K562 (cell line): ENCODE measurements at regions not wholly inside any gene's neighbourhood (a gene's known extent, or its start where the extent isn't known, plus 50 kb on each side); places are given as distances from the start of the nearest gene placed in this dataset.

Experiments used
- ATAC-seq: fragments of 200-7000 bp; cut with Tn5 transposase; 3 replicates; pipeline ENCODE4 v1.9.1; 2020; ENCODE audit warnings: moderate library complexity
- BruUV-seq: library from RNA; stranded (reverse); fragments of 400-500 nt; replicated peaks from 2 replicates; lab custom pipeline; 2021; lab: Mats Ljungman, UMichigan
- CTCF ChIA-PET: fragments of 300-600 bp; formaldehyde crosslinking; extraction: SDS; loops from one replicate; lab custom pipeline; 2021; ENCODE audit warnings: low intra/inter-chr PET ratio; lab: Yijun Ruan, JAX
- POLR2A ChIA-PET: fragments of 300-600, 350-650 bp; sonication (Branson Sonifier 250); formaldehyde crosslinking; extraction: SDS; loops from one replicate; lab custom pipeline; 2021; ENCODE audit warnings: antibody characterized with exemption, inconsistent platforms; lab: Yijun Ruan, JAX
- DNase-seq, 4 experiments: peaks; one replicate each; pipeline versions ENCODE4 v3.0.0 to v3.0.0-alpha.2; 2011 to 2018; ENCODE audit warnings: low spot score in 3 of 4, mixed read lengths in 3 of 4; ENCODE audit errors: extremely low read depth in 1 of 4
- FAIRE-seq: peaks from 2 replicates; lab custom pipeline; 2011; peaks lifted over from hg19 to GRCh38; lab: Jason Lieb, UNC
- H2AFZ ChIP-seq: 2 replicates; pipeline ENCODE4 v1.6.0; 2011; ENCODE audit warnings: low read depth, low read length, control low read depth, inconsistent platforms
- H3K27ac ChIP-seq: fragments of 200-600 bp; 3 replicates; pipeline ENCODE4 v1.8.0; 2011; ENCODE audit warnings: low read depth, mild to moderate bottlenecking, control low read depth, inconsistent platforms, low read length, moderate library complexity, mixed read lengths; ENCODE audit errors: extremely low read depth
- H3K27me3 ChIP-seq, 2 experiments: fragments of 300-600 bp in 1 of 2; 2 replicates in 1 of 2; 3 replicates in 1 of 2; pipeline versions ENCODE4 v1.6.0 to v1.8.0; 2011; ENCODE audit warnings: inconsistent platforms in 2 of 2, low read length in 2 of 2, mild to moderate bottlenecking in 1 of 2, mixed read lengths in 1 of 2, moderate library complexity in 1 of 2; ENCODE audit not compliant: control insufficient read depth in 2 of 2, insufficient read depth in 2 of 2
- H3K36me3 ChIP-seq: fragments of 300-600 bp; 3 replicates; pipeline ENCODE4 v1.8.0; 2011; ENCODE audit warnings: mild to moderate bottlenecking, low read length, inconsistent platforms; ENCODE audit not compliant: control insufficient read depth, insufficient read depth
- H3K4me1 ChIP-seq, 2 experiments: fragments of 200-600 bp in 1 of 2; replicated peaks in 1 of 2; 2 replicates in 1 of 2; 3 replicates in 1 of 2; pipeline versions ENCODE4 v1.5.1 to v1.8.0; 2011; ENCODE audit warnings: inconsistent platforms in 2 of 2, low read length in 2 of 2, mild to moderate bottlenecking in 1 of 2, mixed read lengths in 1 of 2, moderate library complexity in 1 of 2; ENCODE audit not compliant: control insufficient read depth in 2 of 2, insufficient read depth in 2 of 2
- H3K4me2 ChIP-seq: 2 replicates; pipeline ENCODE4 v1.6.1; 2011; ENCODE audit warnings: low read length, control low read depth, inconsistent platforms, mixed read lengths; ENCODE audit not compliant: insufficient read depth
- H3K4me3 ChIP-seq: fragments of 200-600 bp; sonication (generic), shearing (Covaris generic); 2 replicates; pipeline ENCODE4 v1.5.1; 2016; ENCODE audit warnings: control low read depth, inconsistent platforms
- H3K79me2 ChIP-seq: fragments of 200-600 bp; 3 replicates; pipeline ENCODE4 v1.8.0; 2011; ENCODE audit warnings: low read length, inconsistent platforms; ENCODE audit not compliant: control insufficient read depth, insufficient read depth
- H3K9ac ChIP-seq, 2 experiments: 2 replicates each; pipeline versions ENCODE4 v1.6.0 to v1.6.1; 2011; ENCODE audit warnings: low read depth in 2 of 2, low read length in 2 of 2, control low read depth in 1 of 2, inconsistent platforms in 1 of 2, mild to moderate bottlenecking in 1 of 2, mixed read lengths in 1 of 2; ENCODE audit not compliant: insufficient read depth in 1 of 2
- H3K9me1 ChIP-seq: one replicate; pipeline ENCODE4 v1.6.0; 2011; ENCODE audit warnings: inconsistent platforms, mild to moderate bottlenecking, low read length, moderate library complexity; ENCODE audit not compliant: control insufficient read depth, insufficient read depth
- H3K9me3 ChIP-seq: replicated peaks from 2 replicates; pipeline ENCODE4 v1.5.1; 2011; ENCODE audit warnings: low read depth, low read length, inconsistent platforms; ENCODE audit not compliant: control insufficient read depth, insufficient read depth
- H4K20me1 ChIP-seq: replicated peaks from 2 replicates; pipeline ENCODE4 v1.6.1; 2011; ENCODE audit warnings: low read length, inconsistent platforms, mixed read lengths; ENCODE audit not compliant: control insufficient read depth, insufficient read depth
- CAMTA2 ChIP-seq: fragments of 250-450 bp; sonication (Bioruptor Pico); conservative IDR thresholded peaks from 2 replicates; pipeline ENCODE4 v1.5.1; 2022
- CBX2 ChIP-seq: fragments of 200-600 bp; sonication (generic); IDR thresholded peaks from one replicate; pipeline ENCODE4 v1.6.1; 2012; ENCODE audit warnings: mild to moderate bottlenecking, low read length, inconsistent platforms; ENCODE audit not compliant: insufficient read depth, poor library complexity, severe bottlenecking
- CHCHD3 ChIP-seq: fragments of 250-450 bp; sonication (Bioruptor Pico); IDR thresholded peaks from 2 replicates; pipeline ENCODE4 v2.1.2; 2022; ENCODE audit warnings: mild to moderate bottlenecking
- CREBBP ChIP-seq: IDR thresholded peaks from one replicate; pipeline ENCODE4 v1.6.1; 2012; ENCODE audit warnings: low read depth, mild to moderate bottlenecking, control low read depth, inconsistent platforms, low read length
- HLTF ChIP-seq: fragments of 450-650 bp; IDR thresholded peaks from 2 replicates; pipeline ENCODE4 v1.6.1; 2016
- KLF16 ChIP-seq: IDR thresholded peaks from 2 replicates; pipeline ENCODE4 v1.6.1; 2016; ENCODE audit warnings: antibody characterized with exemption
- MXI1 ChIP-seq: IDR thresholded peaks from 2 replicates; pipeline ENCODE4 v1.6.1; 2011; ENCODE audit warnings: low read depth, mild to moderate bottlenecking, improper control_type of control experiment, low read length
- MYBL2 ChIP-seq, 2 experiments: fragments of 450-650 bp in 1 of 2; sonication (generic) in 1 of 2; formaldehyde crosslinking in 1 of 2; IDR thresholded peaks; 2 replicates each; pipeline versions ENCODE4 v1.6.1 to v1.8.1; 2017 to 2022; ENCODE audit warnings: borderline replicate concordance in 1 of 2, inconsistent platforms in 1 of 2, low read depth in 1 of 2, mild to moderate bottlenecking in 1 of 2, missing genetic modification reagents in 1 of 2, moderate library complexity in 1 of 2
- MYNN ChIP-seq, 2 experiments: sonication (generic); formaldehyde crosslinking in 1 of 2; IDR thresholded peaks; 2 replicates each; pipeline versions ENCODE4 v1.5.0 to v1.6.1; 2016 to 2020; ENCODE audit warnings: antibody characterized with exemption in 1 of 2, missing genetic modification reagents in 1 of 2
- NFATC3 ChIP-seq: fragments of 450-650 bp; IDR thresholded peaks from 2 replicates; pipeline ENCODE4 v1.6.1; 2017; ENCODE audit warnings: mild to moderate bottlenecking
- ZNF175 ChIP-seq: fragments of 200-800 bp; sonication (Bioruptor generic); IDR thresholded peaks from 2 replicates; pipeline ENCODE4 v1.6.1; 2016; ENCODE audit warnings: low read depth, mild to moderate bottlenecking, missing genetic modification characterization, missing compliant biosample characterization
- ZNF311 ChIP-seq: fragments of 250-450 bp; sonication (Bioruptor Pico); IDR thresholded peaks from 2 replicates; pipeline ENCODE4 v1.4.0; 2020; ENCODE audit warnings: mild to moderate bottlenecking, moderate library complexity
- ZNF431 ChIP-seq: sonication (generic); formaldehyde crosslinking; IDR thresholded peaks from 2 replicates; pipeline ENCODE4 v1.8.0; 2022; ENCODE audit warnings: mild to moderate bottlenecking, missing genetic modification reagents
- ZNF583 ChIP-seq: fragments of 250-450 bp; sonication (Bioruptor Pico); IDR thresholded peaks from 2 replicates; pipeline ENCODE4 v1.4.0; 2020
- ZNF780A ChIP-seq: fragments of 250-450 bp; sonication (Bioruptor Pico); IDR thresholded peaks from 2 replicates; pipeline ENCODE4 v1.5.0; 2021; ENCODE audit warnings: mild to moderate bottlenecking
- WGBS: fragments of 100-300 bp; shearing (Covaris generic); methylation state at CpG from one replicate; pipeline ENCODE4 v1.1.6; 2016; ENCODE audit warnings: low coverage, mixed read lengths; ENCODE audit not compliant: insufficient coverage; ENCODE audit errors: missing lambda C conversion rate; 5-methylcytosine and 5-hydroxymethylcytosine counted together
- in situ Hi-C: fragments of 300-500 bp; cut with MboI; formaldehyde crosslinking; loops from 4 replicates; pipeline ENCODE4 v1.15.0; 2018; ENCODE audit warnings: inconsistent platforms, mixed read lengths
- intact Hi-C: fragments of 100-400 bp; cut with micrococcal nuclease; formaldehyde crosslinking; loops from 2 replicates; pipeline ENCODE4 v1.14.2; 2022
- TF ChIP-seq, protein P1 (sequence below): fragments of 450-650 bp; conservative IDR thresholded peaks from 2 replicates; pipeline ENCODE4 v1.6.1; 2016; ENCODE audit warnings: missing genetic modification characterization, low read depth, mild to moderate bottlenecking, control low read depth, missing compliant biosample characterization
- TF ChIP-seq, protein P2 (sequence below): fragments of 450-650 bp; IDR thresholded peaks from 2 replicates; pipeline ENCODE4 v1.6.1; 2014; ENCODE audit warnings: low read depth, mild to moderate bottlenecking, moderate library complexity, borderline replicate concordance
- TF ChIP-seq, protein P3 (sequence below), 2 experiments: fragments of 450-650 bp in 1 of 2; sonication (generic) in 1 of 2; formaldehyde crosslinking in 1 of 2; IDR thresholded peaks in 1 of 2; conservative IDR thresholded peaks in 1 of 2; 2 replicates each; pipeline versions ENCODE4 v1.6.1 to v1.8.1; 2016 to 2023; ENCODE audit warnings: mild to moderate bottlenecking in 2 of 2, moderate library complexity in 2 of 2, inconsistent platforms in 1 of 2, missing genetic modification reagents in 1 of 2
- TF ChIP-seq, protein P4 (sequence below): fragments of 450-650 bp; formaldehyde crosslinking; IDR thresholded peaks from 2 replicates; pipeline ENCODE4 v1.4.0; 2020; ENCODE audit warnings: mild to moderate bottlenecking, mixed read lengths

DNA sequence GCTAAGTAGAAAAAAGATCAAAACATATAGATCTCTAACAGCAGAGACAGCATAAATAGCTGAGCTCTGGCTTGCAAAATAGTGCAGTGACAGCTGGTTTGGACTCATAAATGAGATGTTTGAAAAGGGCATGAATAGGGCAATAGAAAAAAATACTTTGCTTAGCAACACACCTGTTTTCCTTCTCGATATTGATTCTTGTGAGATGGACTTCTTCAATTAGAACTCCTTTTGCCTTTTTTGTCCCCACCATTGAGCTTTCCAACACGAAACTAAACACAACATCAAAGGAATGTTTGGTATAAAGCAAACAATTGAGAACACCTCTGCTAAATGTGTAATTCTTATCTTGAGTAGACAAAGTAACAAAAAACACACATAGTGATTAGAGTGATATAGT, 726.3 kb downstream of the RAPGEF2 start:
- ATAC-seq: no peak
- no peak for DNase-seq
- Histone ChIP-seq H3K9me1 (no peaks in the 10 kb centered on the region), H3K9ac (no peak overlapping the region), H3K9me3 (no peaks in the 10 kb centered on the region), H3K4me1 (no peaks in the 10 kb centered on the region), H2AFZ (no peak overlapping the region), H4K20me1 (no peaks in the 10 kb centered on the region), H3K4me2 (no peak overlapping the region), H3K27me3 (no peaks in the 10 kb centered on the region), H3K27ac (no peak overlapping the region), H3K4me3 (no peak overlapping the region), H3K36me3 (no peaks in the 10 kb centered on the region), H3K79me2 (no peaks in the 10 kb centered on the region)
- FAIRE-seq: no peak
- POLR2A ChIA-PET: no interaction called here
- no TSS peak for BruUV-seq
- intact Hi-C loops: no loop called here
- WGBS: no CpG with 5 or more reads among the region's 2 CpGs
- in situ Hi-C loops: no loop called here
- CTCF ChIA-PET: no interaction called here
- TF ChIP-seq NFATC3 (no peak), CREBBP (no peak), MYNN (IDR thresholded peaks at IDR 0.05) (no peak), MYNN (CRISPR knock-in tag; IDR thresholded peaks at IDR 0.05) (no peak), ZNF431 (CRISPR knock-in tag) (no peak), ZNF311 (CRISPR knock-in tag) (no peak), CAMTA2 (CRISPR knock-in tag) (no peak), CHCHD3 (CRISPR knock-in tag) (no peak), ZNF583 (CRISPR knock-in tag) (no peak), ZNF175 (CRISPR knock-in tag) (no peak), MYBL2 (IDR thresholded peaks at IDR 0.05; ENCODE audit: low read depth) (no peak), MYBL2 (CRISPR knock-in tag; IDR thresholded peaks at IDR 0.05; ENCODE audit: borderline replicate concordance) (no peak), KLF16 (no peak), ZNF780A (no peak), CBX2 (no peak), MXI1 (no peak), HLTF (no peak)
- TF ChIP-seq, protein P1, sequence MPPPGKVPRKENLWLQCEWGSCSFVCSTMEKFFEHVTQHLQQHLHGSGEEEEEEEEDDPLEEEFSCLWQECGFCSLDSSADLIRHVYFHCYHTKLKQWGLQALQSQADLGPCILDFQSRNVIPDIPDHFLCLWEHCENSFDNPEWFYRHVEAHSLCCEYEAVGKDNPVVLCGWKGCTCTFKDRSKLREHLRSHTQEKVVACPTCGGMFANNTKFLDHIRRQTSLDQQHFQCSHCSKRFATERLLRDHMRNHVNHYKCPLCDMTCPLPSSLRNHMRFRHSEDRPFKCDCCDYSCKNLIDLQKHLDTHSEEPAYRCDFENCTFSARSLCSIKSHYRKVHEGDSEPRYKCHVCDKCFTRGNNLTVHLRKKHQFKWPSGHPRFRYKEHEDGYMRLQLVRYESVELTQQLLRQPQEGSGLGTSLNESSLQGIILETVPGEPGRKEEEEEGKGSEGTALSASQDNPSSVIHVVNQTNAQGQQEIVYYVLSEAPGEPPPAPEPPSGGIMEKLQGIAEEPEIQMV (tag): no peak
- TF ChIP-seq, protein P2, sequence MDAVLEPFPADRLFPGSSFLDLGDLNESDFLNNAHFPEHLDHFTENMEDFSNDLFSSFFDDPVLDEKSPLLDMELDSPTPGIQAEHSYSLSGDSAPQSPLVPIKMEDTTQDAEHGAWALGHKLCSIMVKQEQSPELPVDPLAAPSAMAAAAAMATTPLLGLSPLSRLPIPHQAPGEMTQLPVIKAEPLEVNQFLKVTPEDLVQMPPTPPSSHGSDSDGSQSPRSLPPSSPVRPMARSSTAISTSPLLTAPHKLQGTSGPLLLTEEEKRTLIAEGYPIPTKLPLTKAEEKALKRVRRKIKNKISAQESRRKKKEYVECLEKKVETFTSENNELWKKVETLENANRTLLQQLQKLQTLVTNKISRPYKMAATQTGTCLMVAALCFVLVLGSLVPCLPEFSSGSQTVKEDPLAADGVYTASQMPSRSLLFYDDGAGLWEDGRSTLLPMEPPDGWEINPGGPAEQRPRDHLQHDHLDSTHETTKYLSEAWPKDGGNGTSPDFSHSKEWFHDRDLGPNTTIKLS: no peak
- TF ChIP-seq, protein P3, sequence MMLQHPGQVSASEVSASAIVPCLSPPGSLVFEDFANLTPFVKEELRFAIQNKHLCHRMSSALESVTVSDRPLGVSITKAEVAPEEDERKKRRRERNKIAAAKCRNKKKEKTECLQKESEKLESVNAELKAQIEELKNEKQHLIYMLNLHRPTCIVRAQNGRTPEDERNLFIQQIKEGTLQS (IDR thresholded peaks at IDR 0.05): no peak
- TF ChIP-seq, protein P3 (CRISPR knock-in tag; conservative IDR thresholded peaks at IDR 0.05): no peak
- TF ChIP-seq, protein P4, sequence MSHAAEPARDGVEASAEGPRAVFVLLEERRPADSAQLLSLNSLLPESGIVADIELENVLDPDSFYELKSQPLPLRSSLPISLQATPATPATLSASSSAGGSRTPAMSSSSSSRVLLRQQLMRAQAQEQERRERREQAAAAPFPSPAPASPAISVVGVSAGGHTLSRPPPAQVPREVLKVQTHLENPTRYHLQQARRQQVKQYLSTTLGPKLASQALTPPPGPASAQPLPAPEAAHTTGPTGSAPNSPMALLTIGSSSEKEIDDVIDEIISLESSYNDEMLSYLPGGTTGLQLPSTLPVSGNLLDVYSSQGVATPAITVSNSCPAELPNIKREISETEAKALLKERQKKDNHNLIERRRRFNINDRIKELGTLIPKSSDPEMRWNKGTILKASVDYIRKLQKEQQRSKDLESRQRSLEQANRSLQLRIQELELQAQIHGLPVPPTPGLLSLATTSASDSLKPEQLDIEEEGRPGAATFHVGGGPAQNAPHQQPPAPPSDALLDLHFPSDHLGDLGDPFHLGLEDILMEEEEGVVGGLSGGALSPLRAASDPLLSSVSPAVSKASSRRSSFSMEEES (CRISPR knock-in tag): no peak
